Neuronal stem cell (in vitro differentiated cells): ENCODE measurements at regions not wholly inside any gene's neighbourhood (a gene's known extent, or its start where the extent isn't known, plus 50 kb on each side); places are given as distances from the start of the nearest gene placed in this dataset.

Source experiments
- DNase-seq: peaks from one replicate; pipeline ENCODE4 v3.0.0-alpha.2; 2013; ENCODE audit warnings: low spot score
- H2AFZ ChIP-seq: one replicate; pipeline ENCODE4 v1.6.1; 2013; ENCODE audit warnings: mild to moderate bottlenecking, low read length, inconsistent platforms
- H2AK5ac ChIP-seq: 2 replicates; pipeline ENCODE4 v1.6.1; 2013; ENCODE audit warnings: low read depth, mild to moderate bottlenecking, inconsistent platforms, low read length, moderate library complexity, mixed read lengths
- H2BK120ac ChIP-seq: 2 replicates; pipeline ENCODE4 v1.6.1; 2013; ENCODE audit warnings: low read depth, mild to moderate bottlenecking, inconsistent platforms, low read length, moderate library complexity, mixed read lengths
- H2BK12ac ChIP-seq: one replicate; pipeline ENCODE4 v1.6.1; 2013; ENCODE audit warnings: low read length, inconsistent platforms
- H2BK15ac ChIP-seq: 2 replicates; pipeline ENCODE4 v1.6.1; 2013; ENCODE audit warnings: mild to moderate bottlenecking, low read length, inconsistent platforms, mixed read lengths
- H2BK5ac ChIP-seq: one replicate; pipeline ENCODE4 v1.6.1; 2013; ENCODE audit warnings: inconsistent platforms, mild to moderate bottlenecking, low read length, moderate library complexity
- H3K14ac ChIP-seq: one replicate; pipeline ENCODE4 v1.6.1; 2013; ENCODE audit warnings: low read length, inconsistent platforms
- H3K18ac ChIP-seq: 2 replicates; pipeline ENCODE4 v1.6.1; 2013; ENCODE audit warnings: low read length, inconsistent platforms
- H3K23ac ChIP-seq: 2 replicates; pipeline ENCODE4 v1.6.1; 2013; ENCODE audit warnings: low read depth, mild to moderate bottlenecking, mixed read lengths, low read length, inconsistent platforms; ENCODE audit not compliant: poor library complexity
- H3K27ac ChIP-seq: replicated peaks from 3 replicates; pipeline ENCODE4 v1.5.1; 2013; ENCODE audit warnings: low read length, inconsistent platforms
- H3K27me3 ChIP-seq, 3 experiments: 2 replicates each; pipeline ENCODE4 v1.6.1; 2013; ENCODE audit warnings: low read length in 3 of 3, mild to moderate bottlenecking in 2 of 3, inconsistent platforms in 1 of 3, low read depth in 1 of 3, mixed read lengths in 1 of 3, moderate library complexity in 1 of 3; ENCODE audit not compliant: control insufficient read depth in 3 of 3, insufficient read depth in 3 of 3
- H3K36me3 ChIP-seq, 2 donors: replicated peaks in 1 of 2; 2 replicates each; pipeline ENCODE4 v1.6.1; 2013; ENCODE audit warnings: low read length in 2 of 2; ENCODE audit not compliant: control insufficient read depth in 2 of 2, insufficient read depth in 2 of 2
- H3K4ac ChIP-seq: 2 replicates; pipeline ENCODE4 v1.6.1; 2013; ENCODE audit warnings: inconsistent platforms, mild to moderate bottlenecking, low read length, moderate library complexity
- H3K4me1 ChIP-seq, 2 donors: 1 replicate in 1 of 2; 2 replicates in 1 of 2; pipeline ENCODE4 v1.6.1; 2013; ENCODE audit warnings: low read length in 2 of 2, low read depth in 1 of 2; ENCODE audit not compliant: control insufficient read depth in 2 of 2, insufficient read depth in 1 of 2
- H3K4me2 ChIP-seq: one replicate; pipeline ENCODE4 v1.6.1; 2013; ENCODE audit warnings: mild to moderate bottlenecking, low read length, inconsistent platforms; ENCODE audit not compliant: insufficient read depth, poor library complexity, severe bottlenecking
- H3K4me3 ChIP-seq, 2 donors: 2 replicates each; pipeline ENCODE4 v1.5.1; 2013; ENCODE audit warnings: low read length in 2 of 2, mild to moderate bottlenecking in 2 of 2, inconsistent platforms in 1 of 2, moderate library complexity in 1 of 2
- H3K79me1 ChIP-seq: one replicate; pipeline ENCODE4 v1.6.1; 2013; ENCODE audit warnings: low read depth, mild to moderate bottlenecking, inconsistent platforms, low read length, moderate library complexity
- H3K9ac ChIP-seq: one replicate; pipeline ENCODE4 v1.6.1; 2013; ENCODE audit warnings: mild to moderate bottlenecking, low read depth, low read length, inconsistent platforms; ENCODE audit not compliant: poor library complexity
- H3K9me3 ChIP-seq, 2 donors: replicated peaks in 1 of 2; 2 replicates each; pipeline versions ENCODE3 to v1.6.1; 2013; ENCODE audit warnings: low read length in 2 of 2, mild to moderate bottlenecking in 2 of 2, inconsistent platforms in 1 of 2, low read depth in 1 of 2, mixed read lengths in 1 of 2, moderate library complexity in 1 of 2; ENCODE audit not compliant: control insufficient read depth in 2 of 2, insufficient read depth in 1 of 2
- H4K8ac ChIP-seq: one replicate; pipeline ENCODE4 v1.6.1; 2013; ENCODE audit warnings: low read depth, mild to moderate bottlenecking, inconsistent platforms, low read length, moderate library complexity
- H4K91ac ChIP-seq: one replicate; pipeline ENCODE4 v1.6.1; 2013; ENCODE audit warnings: low read length, low read depth, mild to moderate bottlenecking, inconsistent platforms; ENCODE audit not compliant: poor library complexity
- WGBS, 2 donors: extraction: QIAGEN DNeasy Blood & Tissue Kit; methylation state at CpG; one replicate each; pipeline ENCODE4 v1.1.7; 2013; ENCODE audit warnings: missing lambda C conversion rate in 2 of 2, mixed read lengths in 1 of 2; ENCODE audit not compliant: insufficient read length in 2 of 2, insufficient replicate concordance in 1 of 2; ENCODE audit errors: extremely low coverage in 2 of 2; 5-methylcytosine and 5-hydroxymethylcytosine counted together

DNA sequence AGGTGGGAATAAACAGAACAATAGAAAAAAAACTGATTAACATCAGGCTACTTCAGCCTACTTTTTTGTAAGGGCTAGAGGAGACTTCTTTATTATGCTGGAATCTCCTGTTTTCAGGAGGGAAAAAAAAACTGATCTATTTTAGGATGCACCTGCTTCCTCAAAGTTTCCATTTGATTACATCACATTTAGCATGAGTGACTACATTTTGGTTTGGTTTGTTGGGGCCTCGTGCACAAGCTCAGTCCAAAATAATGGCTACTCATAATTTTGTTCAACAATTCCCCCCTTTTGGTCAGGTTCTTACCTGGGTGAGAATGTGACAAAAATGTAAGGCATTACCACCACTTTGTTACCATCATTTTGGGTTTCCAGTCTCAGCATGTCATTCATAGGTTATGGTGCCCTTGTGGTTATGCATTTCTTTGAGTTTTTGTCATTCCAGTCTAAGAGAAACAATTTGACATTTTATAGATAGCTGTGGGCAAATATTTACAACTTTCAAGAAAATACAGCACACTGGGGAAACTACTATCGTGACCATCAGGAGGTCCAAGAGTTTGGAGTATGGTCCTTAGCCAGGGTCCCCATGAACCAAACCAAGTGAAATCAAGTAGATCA is 93.6 kb upstream of the ATP11B start:
- H2AFZ ChIP-seq, result no peak overlapping the region
- no peaks in the 10 kb centered on the region for H3K79me1 ChIP-seq
- no peak overlapping the region for H3K14ac ChIP-seq
- H3K27me3 ChIP-seq, result peaks cover 0 to 9% (median 0%) of the 10 kb centered on the region in 3 experiments
- no peak overlapping the region for H3K9ac ChIP-seq
- H3K18ac ChIP-seq, result no peak overlapping the region
- no peak overlapping the region for H2BK12ac ChIP-seq
- no peak overlapping the region for H4K8ac ChIP-seq
- H2BK15ac ChIP-seq, result no peak overlapping the region
- peaks cover 0 to 2% of the 10 kb centered on the region in 2 donors for H3K4me1 ChIP-seq
- H3K4me3 ChIP-seq, result no peak overlapping the region
- no peak overlapping the region for H2BK120ac ChIP-seq
- no peak overlapping the region for H3K23ac ChIP-seq
- no peak overlapping the region for H4K91ac ChIP-seq
- no peaks in the 10 kb centered on the region for H3K36me3 ChIP-seq
- no peaks in the 10 kb centered on the region for H3K9me3 ChIP-seq
- H2BK5ac ChIP-seq, result no peak overlapping the region
- no peak overlapping the region for H3K27ac ChIP-seq
- no peak overlapping the region for H3K4me2 ChIP-seq
- H3K4ac ChIP-seq, result no peak overlapping the region
- H2AK5ac ChIP-seq, result no peak overlapping the region
- DNase-seq, result no peak
- WGBS, 2 donors, result no CpG with 5 or more reads among the region's 2 CpGs

DNA sequence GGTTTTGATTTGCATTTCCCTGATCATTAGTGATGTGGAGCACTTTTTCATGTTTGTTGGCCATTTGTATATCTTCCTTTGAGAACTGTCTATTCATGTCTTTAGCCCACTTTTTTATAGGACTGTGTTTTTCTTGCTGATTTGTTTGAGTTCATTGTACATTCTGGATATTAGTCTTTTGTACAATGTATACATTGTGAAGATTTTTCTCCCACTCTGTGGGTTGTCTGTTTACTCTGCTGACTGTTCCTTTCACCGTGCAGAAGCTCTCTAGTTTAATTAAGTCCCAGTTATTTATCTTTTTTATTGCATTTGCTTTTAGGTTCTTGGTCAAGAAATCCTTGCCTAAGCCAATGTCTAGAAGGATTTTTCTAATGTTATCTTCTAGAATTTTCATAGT is 91.1 kb upstream of the ATP11B start:
- Histone ChIP-seq H2BK120ac (no peak overlapping the region), H2AK5ac (no peak overlapping the region), H3K4ac (no peak overlapping the region), H4K8ac (no peak overlapping the region), H2BK15ac (no peak overlapping the region), H3K27me3 (peaks cover 0 to 9% (median 0%) of the 10 kb centered on the region in 3 experiments), H3K4me3 (no peak overlapping the region), H2BK5ac (no peak overlapping the region), H2BK12ac (no peak overlapping the region), H3K23ac (no peak overlapping the region), H3K4me1 (peaks cover 0 to 2% of the 10 kb centered on the region in 2 donors), H3K36me3 (no peaks in the 10 kb centered on the region), H4K91ac (no peak overlapping the region), H3K4me2 (no peak overlapping the region), H3K9ac (no peak overlapping the region), H2AFZ (no peak overlapping the region), H3K79me1 (no peaks in the 10 kb centered on the region), H3K9me3 (no peaks in the 10 kb centered on the region), H3K27ac (no peak overlapping the region), H3K18ac (no peak overlapping the region), H3K14ac (no peak overlapping the region)
- no CpG with 5 or more reads among the region's 1 CpG for WGBS, 2 donors
- no peak for DNase-seq

DNA sequence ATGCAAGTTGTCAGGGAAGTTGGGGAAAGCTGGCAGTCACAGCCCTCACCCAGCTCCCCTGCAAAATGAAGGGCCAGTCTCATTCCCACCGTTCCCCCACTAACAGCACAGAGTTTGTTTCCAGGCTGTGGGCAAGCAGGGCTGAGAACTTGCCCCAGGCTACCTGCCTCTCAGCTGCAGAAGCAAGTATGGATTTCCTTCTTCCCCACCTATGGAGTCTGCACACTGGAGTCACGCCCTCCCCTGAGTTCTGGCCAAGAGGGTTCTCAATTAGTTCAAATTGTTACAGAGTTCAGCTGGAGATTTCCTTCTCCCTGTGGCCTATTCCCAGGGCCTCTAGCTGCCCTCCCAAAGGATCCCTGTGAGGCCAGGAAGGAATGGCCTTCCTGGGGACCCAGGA is 90.1 kb upstream of the ATP11B start:
- Histone ChIP-seq H4K8ac (no peak overlapping the region), H2BK12ac (no peak overlapping the region), H2AFZ (no peak overlapping the region), H3K4me2 (no peak overlapping the region), H3K14ac (no peak overlapping the region), H2BK15ac (no peak overlapping the region), H3K4me3 (no peak overlapping the region), H3K23ac (no peak overlapping the region), H3K4ac (no peak overlapping the region), H2BK5ac (no peak overlapping the region), H3K27me3 (peaks cover 0 to 9% (median 0%) of the 10 kb centered on the region in 3 experiments), H2BK120ac (no peak overlapping the region), H3K9ac (no peak overlapping the region), H3K18ac (no peak overlapping the region), H3K36me3 (no peaks in the 10 kb centered on the region), H3K27ac (no peak overlapping the region), H2AK5ac (no peak overlapping the region), H3K9me3 (no peaks in the 10 kb centered on the region), H3K4me1 (no peaks in the 10 kb centered on the region), H4K91ac (no peak overlapping the region), H3K79me1 (no peaks in the 10 kb centered on the region)
- DNase-seq, result no peak
- no CpG with 5 or more reads among the region's 2 CpGs for WGBS, 2 donors

DNA sequence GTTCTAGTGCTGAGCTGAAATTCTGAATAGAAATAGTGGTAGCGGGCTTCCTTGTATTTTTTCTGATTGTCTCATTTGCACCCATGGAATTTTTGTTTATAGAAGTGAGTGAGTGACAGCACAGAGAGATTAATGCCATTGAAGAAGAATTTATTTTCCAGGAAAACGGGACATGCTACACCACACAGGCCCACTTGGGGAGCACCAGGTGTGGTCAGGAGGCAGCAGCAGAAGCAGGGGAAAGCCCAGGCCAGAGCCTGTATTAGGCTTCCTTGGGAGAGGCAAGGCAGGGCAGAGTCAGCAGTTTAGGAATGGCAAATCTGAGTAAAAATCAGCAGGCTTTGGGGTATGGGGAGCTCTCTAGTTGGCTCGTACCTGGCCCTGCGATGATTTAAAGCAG is 88.4 kb upstream of the ATP11B start:
- H3K9me3 ChIP-seq, result no peaks in the 10 kb centered on the region

More for the DNA sequence above, 88.4 kb upstream of the ATP11B start:
- Histone ChIP-seq H2AK5ac (no peak overlapping the region), H3K27me3 (peaks cover 0 to 9% (median 0%) of the 10 kb centered on the region in 3 experiments), H3K27ac (no peak overlapping the region), H2BK12ac (no peak overlapping the region), H4K91ac (no peak overlapping the region), H3K4me3 (no peak overlapping the region), H2BK15ac (no peak overlapping the region), H3K4me1 (no peaks in the 10 kb centered on the region), H2BK5ac (no peak overlapping the region), H3K23ac (no peak overlapping the region), H3K79me1 (no peaks in the 10 kb centered on the region), H4K8ac (no peak overlapping the region), H3K9ac (no peak overlapping the region), H3K4me2 (no peak overlapping the region), H2AFZ (no peak overlapping the region), H2BK120ac (no peak overlapping the region), H3K18ac (no peak overlapping the region), H3K4ac (no peak overlapping the region), H3K36me3 (no peaks in the 10 kb centered on the region), H3K14ac (no peak overlapping the region)
- no CpG with 5 or more reads among the region's 4 CpGs for WGBS, 2 donors
- no peak for DNase-seq
